WTC11 (cell line): ENCODE measurements at regions not wholly inside any gene's neighbourhood (a gene's known extent, or its start where the extent isn't known, plus 50 kb on each side); places are given as distances from the start of the nearest gene placed in this dataset.

Experiments used
- ARID4B ChIP-seq: sonication (generic); formaldehyde crosslinking; IDR thresholded peaks from 2 replicates; pipeline ENCODE4 v1.8.0; 2023; ENCODE audit warnings: missing genetic modification reagents, mild to moderate bottlenecking, borderline replicate concordance
- CBFB ChIP-seq: sonication (generic); formaldehyde crosslinking; IDR thresholded peaks from 2 replicates; pipeline ENCODE4 v1.8.1; 2022; ENCODE audit warnings: mild to moderate bottlenecking, low read depth, missing genetic modification reagents
- FOXJ3 ChIP-seq: sonication (generic); formaldehyde crosslinking; IDR thresholded peaks from 2 replicates; pipeline ENCODE4 v1.9.0; 2021; ENCODE audit warnings: missing genetic modification reagents, mild to moderate bottlenecking, borderline replicate concordance
- FOXP1 ChIP-seq: sonication (generic); formaldehyde crosslinking; IDR thresholded peaks from 2 replicates; pipeline ENCODE4 v1.8.0; 2022; ENCODE audit warnings: missing genetic modification reagents, mild to moderate bottlenecking, moderate library complexity, borderline replicate concordance
- OVOL2 ChIP-seq: fragments of 250-450 bp; sonication (Bioruptor Pico); IDR thresholded peaks from 2 replicates; pipeline ENCODE4 v1.9.0; 2021; ENCODE audit warnings: mild to moderate bottlenecking, borderline replicate concordance
- PREB ChIP-seq: sonication (generic); formaldehyde crosslinking; IDR thresholded peaks from 2 replicates; pipeline ENCODE4 v1.8.1; 2022; ENCODE audit warnings: mild to moderate bottlenecking, missing genetic modification reagents, moderate library complexity, borderline replicate concordance
- SP1 ChIP-seq: sonication (generic); formaldehyde crosslinking; conservative IDR thresholded peaks from 2 replicates; pipeline ENCODE4 v1.8.1; 2022; ENCODE audit warnings: missing genetic modification reagents
- TF ChIP-seq, protein P1 (sequence below): sonication (generic); formaldehyde crosslinking; IDR thresholded peaks from 2 replicates; pipeline ENCODE4 v1.8.0; 2022; ENCODE audit warnings: mild to moderate bottlenecking, missing genetic modification reagents
- TF ChIP-seq, protein P2 (sequence below): sonication (generic); formaldehyde crosslinking; IDR thresholded peaks from 2 replicates; pipeline ENCODE4 v1.8.1; 2022; ENCODE audit warnings: low read depth, mild to moderate bottlenecking, moderate library complexity, missing genetic modification reagents, borderline replicate concordance
- TF ChIP-seq, protein P3 (sequence below): fragments of 200-600 bp; IDR thresholded peaks from 2 replicates; pipeline ENCODE4 v1.8.0; 2022; ENCODE audit warnings: antibody characterized with exemption
- TF ChIP-seq, protein P4 (sequence below): sonication (generic); formaldehyde crosslinking; IDR thresholded peaks from 2 replicates; pipeline ENCODE4 v1.8.1; 2023; ENCODE audit warnings: mild to moderate bottlenecking, moderate library complexity, missing genetic modification reagents
- TF ChIP-seq, protein P5 (sequence below): sonication (generic); formaldehyde crosslinking; IDR thresholded peaks from 2 replicates; pipeline ENCODE4 v1.8.1; 2023; ENCODE audit warnings: mild to moderate bottlenecking, missing genetic modification reagents, moderate library complexity

DNA sequence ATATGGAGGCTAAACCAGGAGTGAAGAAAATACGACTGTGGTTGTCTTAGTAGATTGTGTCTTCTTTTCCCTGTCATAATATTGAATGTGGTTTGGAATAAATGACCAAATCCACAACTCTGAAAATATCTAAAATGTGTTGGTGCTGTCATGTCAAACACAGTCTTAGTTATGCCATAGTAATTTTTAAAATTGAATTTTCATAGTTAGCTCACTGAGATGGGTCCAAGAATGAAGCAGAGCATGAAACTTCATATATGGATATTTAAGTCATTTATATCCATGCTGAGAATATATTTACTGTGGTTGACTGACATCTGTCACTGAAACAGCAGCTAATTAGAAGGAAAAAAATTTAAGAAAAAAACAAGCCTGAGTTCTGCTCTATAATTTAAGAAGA, 260.4 kb upstream of the ATP10B start:
- TF ChIP-seq, protein P1, sequence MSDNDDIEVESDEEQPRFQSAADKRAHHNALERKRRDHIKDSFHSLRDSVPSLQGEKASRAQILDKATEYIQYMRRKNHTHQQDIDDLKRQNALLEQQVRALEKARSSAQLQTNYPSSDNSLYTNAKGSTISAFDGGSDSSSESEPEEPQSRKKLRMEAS (CRISPR knock-in tag): no peak
- TF ChIP-seq, protein P2, sequence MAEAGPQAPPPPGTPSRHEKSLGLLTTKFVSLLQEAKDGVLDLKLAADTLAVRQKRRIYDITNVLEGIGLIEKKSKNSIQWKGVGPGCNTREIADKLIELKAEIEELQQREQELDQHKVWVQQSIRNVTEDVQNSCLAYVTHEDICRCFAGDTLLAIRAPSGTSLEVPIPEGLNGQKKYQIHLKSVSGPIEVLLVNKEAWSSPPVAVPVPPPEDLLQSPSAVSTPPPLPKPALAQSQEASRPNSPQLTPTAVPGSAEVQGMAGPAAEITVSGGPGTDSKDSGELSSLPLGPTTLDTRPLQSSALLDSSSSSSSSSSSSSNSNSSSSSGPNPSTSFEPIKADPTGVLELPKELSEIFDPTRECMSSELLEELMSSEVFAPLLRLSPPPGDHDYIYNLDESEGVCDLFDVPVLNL: no peak
- no peak for TF ChIP-seq CBFB (CRISPR knock-in tag)
- TF ChIP-seq, protein P3, sequence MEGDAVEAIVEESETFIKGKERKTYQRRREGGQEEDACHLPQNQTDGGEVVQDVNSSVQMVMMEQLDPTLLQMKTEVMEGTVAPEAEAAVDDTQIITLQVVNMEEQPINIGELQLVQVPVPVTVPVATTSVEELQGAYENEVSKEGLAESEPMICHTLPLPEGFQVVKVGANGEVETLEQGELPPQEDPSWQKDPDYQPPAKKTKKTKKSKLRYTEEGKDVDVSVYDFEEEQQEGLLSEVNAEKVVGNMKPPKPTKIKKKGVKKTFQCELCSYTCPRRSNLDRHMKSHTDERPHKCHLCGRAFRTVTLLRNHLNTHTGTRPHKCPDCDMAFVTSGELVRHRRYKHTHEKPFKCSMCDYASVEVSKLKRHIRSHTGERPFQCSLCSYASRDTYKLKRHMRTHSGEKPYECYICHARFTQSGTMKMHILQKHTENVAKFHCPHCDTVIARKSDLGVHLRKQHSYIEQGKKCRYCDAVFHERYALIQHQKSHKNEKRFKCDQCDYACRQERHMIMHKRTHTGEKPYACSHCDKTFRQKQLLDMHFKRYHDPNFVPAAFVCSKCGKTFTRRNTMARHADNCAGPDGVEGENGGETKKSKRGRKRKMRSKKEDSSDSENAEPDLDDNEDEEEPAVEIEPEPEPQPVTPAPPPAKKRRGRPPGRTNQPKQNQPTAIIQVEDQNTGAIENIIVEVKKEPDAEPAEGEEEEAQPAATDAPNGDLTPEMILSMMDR: no peak
- no peak for TF ChIP-seq OVOL2
- TF ChIP-seq, protein P4, sequence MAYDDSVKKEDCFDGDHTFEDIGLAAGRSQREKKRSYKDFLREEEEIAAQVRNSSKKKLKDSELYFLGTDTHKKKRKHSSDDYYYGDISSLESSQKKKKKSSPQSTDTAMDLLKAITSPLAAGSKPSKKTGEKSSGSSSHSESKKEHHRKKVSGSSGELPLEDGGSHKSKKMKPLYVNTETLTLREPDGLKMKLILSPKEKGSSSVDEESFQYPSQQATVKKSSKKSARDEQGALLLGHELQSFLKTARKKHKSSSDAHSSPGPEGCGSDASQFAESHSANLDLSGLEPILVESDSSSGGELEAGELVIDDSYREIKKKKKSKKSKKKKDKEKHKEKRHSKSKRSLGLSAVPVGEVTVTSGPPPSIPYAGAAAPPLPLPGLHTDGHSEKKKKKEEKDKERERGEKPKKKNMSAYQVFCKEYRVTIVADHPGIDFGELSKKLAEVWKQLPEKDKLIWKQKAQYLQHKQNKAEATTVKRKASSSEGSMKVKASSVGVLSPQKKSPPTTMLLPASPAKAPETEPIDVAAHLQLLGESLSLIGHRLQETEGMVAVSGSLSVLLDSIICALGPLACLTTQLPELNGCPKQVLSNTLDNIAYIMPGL (CRISPR knock-in tag): no peak
- no peak for TF ChIP-seq FOXP1 (CRISPR knock-in tag)
- no peak for TF ChIP-seq FOXJ3 (CRISPR knock-in tag)
- TF ChIP-seq SP1 (CRISPR knock-in tag): no peak
- TF ChIP-seq PREB: no peak
- TF ChIP-seq ARID4B (CRISPR knock-in tag): no peak
- TF ChIP-seq, protein P5, sequence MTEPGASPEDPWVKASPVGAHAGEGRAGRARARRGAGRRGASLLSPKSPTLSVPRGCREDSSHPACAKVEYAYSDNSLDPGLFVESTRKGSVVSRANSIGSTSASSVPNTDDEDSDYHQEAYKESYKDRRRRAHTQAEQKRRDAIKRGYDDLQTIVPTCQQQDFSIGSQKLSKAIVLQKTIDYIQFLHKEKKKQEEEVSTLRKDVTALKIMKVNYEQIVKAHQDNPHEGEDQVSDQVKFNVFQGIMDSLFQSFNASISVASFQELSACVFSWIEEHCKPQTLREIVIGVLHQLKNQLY (CRISPR knock-in tag): no peak
